RPMI7951 (cell line): ENCODE measurements at regions not wholly inside any gene's neighbourhood (a gene's known extent, or its start where the extent isn't known, plus 50 kb on each side); places are given as distances from the start of the nearest gene placed in this dataset.
A peak's percentile ranks its signal among the peaks of the same experiment; 100 is the strongest.

Source experiments
- DNase-seq: peaks from one replicate; pipeline ENCODE4 v3.0.0-alpha.2; 2012; ENCODE audit warnings: low read depth

GRCh38 chr13:111456452-111457230, 136.2 kb downstream of the TEX29 start:
- no peak for DNase-seq

- DNase-seq, result no peak
Observed at GRCh38 chr13:111458001-111458531, 137.6 kb downstream of the TEX29 start.

DNA sequence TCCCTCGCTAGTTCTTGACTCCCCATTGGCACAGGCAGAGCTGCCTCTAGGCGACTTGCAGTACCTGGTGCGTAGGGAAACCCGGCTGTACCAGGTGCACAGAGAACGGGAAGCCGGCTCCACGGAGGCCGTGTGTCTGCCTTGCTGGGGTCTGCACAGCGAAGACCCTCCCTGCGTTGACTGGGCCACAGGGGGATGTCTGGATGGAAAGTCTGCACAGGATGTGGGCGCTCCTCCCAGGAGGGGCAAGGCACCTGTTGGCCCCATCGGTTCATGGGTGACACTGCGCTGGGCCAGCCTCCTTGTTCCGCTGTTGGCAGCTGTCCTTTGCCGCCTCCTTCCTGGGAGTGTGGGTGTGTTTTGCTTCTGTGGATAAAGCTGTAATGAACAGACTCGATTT, 138.3 kb downstream of the TEX29 start:
- DNase-seq, result no peak

GRCh38 chr13:111459803-111460547, 139.5 kb downstream of the TEX29 start:
- DNase-seq, result no peak

- DNase-seq, result peak; percentile 42
Observed at GRCh38 chr13:111460548-111461444, 140.4 kb downstream of the TEX29 start.

- DNase-seq, result no peak
Observed at GRCh38 chr13:111461445-111462149, 141.2 kb downstream of the TEX29 start.

- no peak for DNase-seq
Observed at GRCh38 chr13:111462221-111462764, 141.9 kb downstream of the TEX29 start.

- no peak for DNase-seq
Observed at GRCh38 chr13:111462944-111463343, 142.5 kb downstream of the TEX29 start.

DNA sequence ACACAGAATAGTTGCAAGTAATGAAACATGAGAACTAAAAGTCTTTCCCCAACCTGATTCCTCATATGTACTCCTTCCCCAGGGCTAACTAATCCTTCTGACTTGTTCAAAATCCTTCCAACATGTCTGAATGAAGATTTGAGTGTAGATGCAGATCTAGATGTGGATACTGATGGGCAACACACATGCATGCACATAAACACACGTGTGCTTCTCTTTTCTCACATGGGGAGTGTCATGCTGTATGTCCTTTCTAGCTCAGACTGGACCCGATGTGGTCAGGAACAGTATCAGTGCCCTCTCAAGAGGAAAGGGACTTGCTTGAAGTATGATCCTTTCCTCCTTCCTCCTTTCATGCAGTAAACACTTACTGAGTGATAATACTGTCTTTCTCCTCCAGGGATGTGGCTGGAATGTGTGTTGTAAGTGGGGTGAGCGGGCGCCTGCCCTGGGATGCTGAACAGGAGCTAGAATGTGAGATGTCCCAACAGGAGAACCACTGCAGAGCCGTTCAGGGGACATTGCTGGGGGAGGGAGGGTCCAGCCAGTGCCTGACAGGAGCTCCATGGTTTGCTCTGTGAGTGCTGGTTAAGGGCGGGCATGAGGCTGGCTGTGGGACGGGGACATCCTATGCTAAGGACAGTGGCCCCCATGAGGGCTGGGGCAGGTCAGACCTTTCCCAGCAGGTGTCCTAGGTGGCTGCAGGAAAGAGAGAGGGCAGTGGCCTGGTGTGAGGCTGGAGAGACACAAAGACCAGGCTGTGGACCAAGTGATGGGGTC, 146.9 kb downstream of the TEX29 start:
- DNase-seq, result no peak

GRCh38 chr13:111468037-111468959, 147.9 kb downstream of the TEX29 start:
- no peak for DNase-seq

DNA sequence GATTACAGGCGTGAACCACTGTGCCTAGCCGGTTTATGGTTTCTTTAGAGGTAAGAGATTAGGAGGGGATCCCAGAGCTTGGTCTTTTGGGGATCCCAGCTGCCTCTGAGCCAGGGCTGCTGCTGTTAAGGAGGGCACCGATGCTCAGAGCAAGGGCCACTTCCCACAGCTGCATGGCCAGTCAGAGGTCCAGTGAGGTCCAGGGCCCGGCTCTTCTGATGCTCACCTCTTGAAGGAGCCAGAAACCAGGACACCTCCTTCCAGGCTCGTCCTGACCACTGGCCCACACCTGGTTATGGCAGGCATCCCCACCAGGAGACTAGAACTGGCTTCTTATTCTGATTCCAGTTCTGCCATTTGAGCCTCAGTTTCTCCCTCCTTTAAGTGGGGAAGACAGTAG, 149.0 kb downstream of the TEX29 start:
- no peak for DNase-seq

- no peak for DNase-seq
Observed at GRCh38 chr13:111469916-111470506, 149.6 kb downstream of the TEX29 start.

DNA sequence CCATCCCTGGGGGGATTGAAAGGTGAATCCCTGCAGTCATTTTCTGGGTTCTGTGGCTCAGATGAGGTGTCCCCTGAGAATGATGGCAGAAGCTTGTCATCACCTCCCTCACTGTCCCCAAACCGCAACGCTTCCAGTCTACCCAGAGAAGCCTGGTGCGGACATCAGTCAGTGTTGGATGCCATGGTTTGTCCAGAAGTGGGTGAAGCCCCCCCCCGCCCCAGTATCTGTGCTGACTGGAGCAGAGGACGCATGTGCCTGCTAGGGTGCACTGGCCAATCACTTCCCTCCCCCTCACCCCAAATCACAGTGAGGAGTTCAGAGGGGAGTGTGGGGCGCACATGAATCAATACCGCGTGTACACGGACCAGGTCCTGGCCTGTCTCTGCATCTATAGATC, 150.5 kb downstream of the TEX29 start:
- no peak for DNase-seq

GRCh38 chr13:111472083-111472482, 151.6 kb downstream of the TEX29 start:
- no peak for DNase-seq

- DNase-seq, result no peak
Observed at GRCh38 chr13:111472559-111473460, 152.4 kb downstream of the TEX29 start.

- DNase-seq, result peak; percentile 35
Observed at GRCh38 chr13:111474136-111475002, 153.9 kb downstream of the TEX29 start.

- DNase-seq, result no peak
Observed at GRCh38 chr13:111475488-111475887, 155.0 kb downstream of the TEX29 start.
